T-cell (primary cell): ENCODE measurements at regions not wholly inside any gene's neighbourhood (a gene's known extent, or its start where the extent isn't known, plus 50 kb on each side); places are given as distances from the start of the nearest gene placed in this dataset.

Experiments used
- ATAC-seq, 4 experiments: fragments of 200-7000 bp in 3 of 4; fragments of 150-1000 bp in 1 of 4; cut with Tn5 transposase; replicated peaks in 1 of 4; 1 replicate in 3 of 4; 2 replicates in 1 of 4; pipeline ENCODE4 v1.10.0; 2021; ENCODE audit warnings: moderate library complexity in 3 of 4, mild to moderate bottlenecking in 2 of 4, moderate number of reproducible peaks in 1 of 4
- CTCF ChIA-PET, 2 donors: fragments of 300-600 bp; sonication (Branson Sonifier 250); formaldehyde crosslinking; loops; one replicate each; lab custom pipeline; 2022; ENCODE audit warnings: antibody characterized with exemption in 2 of 2; lab: Charles Lee
- POLR2A ChIA-PET, 2 donors: fragments of 300-600 bp; sonication (Branson Sonifier 250); formaldehyde crosslinking; loops; one replicate each; lab custom pipeline; 2022; ENCODE audit warnings: antibody characterized with exemption in 2 of 2; lab: Charles Lee
- DNase-seq, 35 experiments: peaks; one replicate each; pipeline versions ENCODE4 v3.0.0 to v3.0.0-alpha.2; 2013 to 2023
- H3K27ac ChIP-seq: one replicate; pipeline ENCODE4 v1.5.1; 2013; ENCODE audit warnings: low read length
- H3K27me3 ChIP-seq, 2 experiments: replicated peaks in 1 of 2; 1 replicate in 1 of 2; 2 replicates in 1 of 2; pipeline versions ENCODE4 v1.6.1 to v1.7.0; 2013; ENCODE audit warnings: low read length in 1 of 2, mixed read lengths in 1 of 2; ENCODE audit not compliant: control insufficient read depth in 2 of 2, insufficient read depth in 2 of 2; ENCODE audit errors: extremely low read depth in 1 of 2
- H3K36me3 ChIP-seq, 2 donors: 1 replicate in 1 of 2; 2 replicates in 1 of 2; pipeline versions ENCODE4 v1.6.1 to v1.7.0; 2013; ENCODE audit warnings: low read length in 1 of 2; ENCODE audit not compliant: control insufficient read depth in 2 of 2, insufficient read depth in 1 of 2; ENCODE audit errors: extremely low read depth in 1 of 2
- H3K4me1 ChIP-seq, 2 experiments: 1 replicate in 1 of 2; 2 replicates in 1 of 2; pipeline versions ENCODE4 v1.6.1 to v1.7.0; 2013; ENCODE audit warnings: low read length in 2 of 2, mixed read lengths in 1 of 2; ENCODE audit not compliant: insufficient read depth in 2 of 2, control insufficient read depth in 1 of 2; ENCODE audit errors: extremely low read depth in 1 of 2
- H3K4me3 ChIP-seq, 2 donors: 1 replicate in 1 of 2; 2 replicates in 1 of 2; pipeline versions ENCODE4 v1.5.1 to v1.7.0; 2013; ENCODE audit warnings: mild to moderate bottlenecking in 2 of 2, low read length in 1 of 2, moderate library complexity in 1 of 2; ENCODE audit not compliant: control insufficient read depth in 1 of 2; ENCODE audit errors: extremely low read depth in 1 of 2
- H3K9me3 ChIP-seq: 2 replicates; pipeline ENCODE4 v1.7.0; 2013
- H3K27ac Mint-ChIP-seq, 2 donors: one replicate each; pipeline ENCODE4 v1.8.0; 2020 to 2021; ENCODE audit warnings: mild to moderate bottlenecking in 2 of 2, mixed read lengths in 2 of 2
- H3K27me3 Mint-ChIP-seq, 2 donors: one replicate each; pipeline ENCODE4 v1.8.0; 2021 to 2022; ENCODE audit warnings: mixed read lengths in 2 of 2
- H3K36me3 Mint-ChIP-seq: one replicate; pipeline ENCODE4 v1.8.0; 2021; ENCODE audit warnings: mixed read lengths
- H3K4me1 Mint-ChIP-seq, 3 donors: one replicate each; pipeline ENCODE4 v1.8.0; 2020 to 2022; ENCODE audit warnings: mixed read lengths in 3 of 3, mild to moderate bottlenecking in 1 of 3
- H3K4me3 Mint-ChIP-seq, 3 donors: one replicate each; pipeline ENCODE4 v1.8.0; 2020 to 2022; ENCODE audit warnings: mild to moderate bottlenecking in 3 of 3, mixed read lengths in 3 of 3, moderate library complexity in 3 of 3
- H3K9me3 Mint-ChIP-seq, 3 donors: one replicate each; pipeline ENCODE4 v1.8.0; 2020 to 2022; ENCODE audit warnings: mixed read lengths in 3 of 3
- WGBS: methylation state at CpG from one replicate; pipeline ENCODE4 v1.1.5; 2013; ENCODE audit warnings: missing lambda C conversion rate; ENCODE audit not compliant: insufficient coverage; 5-methylcytosine and 5-hydroxymethylcytosine counted together

DNA sequence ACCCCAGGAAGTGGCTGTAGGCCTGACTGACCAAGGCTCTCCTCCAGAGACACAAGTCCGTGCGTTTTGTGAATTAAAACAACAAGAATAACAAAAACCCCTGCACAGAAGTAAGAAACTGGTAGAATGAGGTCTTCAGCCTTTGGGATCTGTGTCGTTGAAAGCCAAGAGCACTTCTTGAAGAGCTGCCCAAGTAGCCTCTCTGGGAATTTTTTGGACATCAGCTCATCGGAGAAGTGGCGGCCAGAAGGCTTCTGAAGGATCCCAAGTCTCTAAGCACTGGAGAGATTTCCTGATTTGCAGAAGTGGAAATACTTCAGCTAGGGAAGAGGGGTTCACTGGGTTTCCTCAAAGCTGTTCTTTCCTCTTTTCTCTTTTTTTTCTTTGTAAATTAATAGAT, 100.4 kb upstream of the ZNF536 start:
- ATAC-seq (no peak), DNase-seq (no peak)
- Histone ChIP-seq H3K9me3 (no peaks in the 10 kb centered on the region), H3K27me3 (peaks cover 0 to 8% of the 10 kb centered on the region in 2 experiments), H3K4me3 (no peak overlapping the region), H3K4me1 (no peaks in the 10 kb centered on the region), H3K36me3 (no peaks in the 10 kb centered on the region), H3K27ac (no peak overlapping the region)
- ChIA-PET CTCF (interaction anchor here in 1 of 2 donors (0.7 kb wide), 1 partner anchor 376 kb away, joined by 5 read pairs; no protein-coding TSS in a partner anchor), POLR2A (no interaction called here)
- Mint-ChIP-seq H3K4me1 (no peaks in the 10 kb centered on the region), H3K27me3 (peaks cover 4 to 18% of the 10 kb centered on the region in 2 donors), H3K4me3 (no peak overlapping the region), H3K9me3 (peaks cover 10 to 15% (median 13%) of the 10 kb centered on the region in 3 donors), H3K27ac (no peak overlapping the region), H3K36me3 (no peaks in the 10 kb centered on the region)
- no CpG with 5 or more reads among the region's 5 CpGs for WGBS

DNA sequence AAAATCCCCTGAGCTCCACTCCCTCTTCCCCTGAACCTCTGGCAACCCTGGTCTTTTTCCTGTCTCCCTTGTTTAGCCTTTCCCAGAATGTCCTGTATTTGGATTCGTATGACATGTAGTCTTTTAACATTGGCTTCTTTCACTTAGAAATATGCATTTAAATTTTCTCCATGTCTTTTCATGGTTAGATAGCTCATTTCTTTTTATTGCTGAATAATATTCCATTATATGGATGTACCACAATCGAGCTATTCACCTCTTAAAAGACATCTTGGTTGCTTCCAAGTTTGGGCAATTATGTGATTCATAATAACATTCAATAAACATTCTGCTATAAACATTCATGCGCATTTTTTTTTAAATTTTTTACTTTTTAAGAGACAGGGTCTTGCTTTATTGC, 99.6 kb upstream of the ZNF536 start:
- ChIA-PET POLR2A (no interaction called here), CTCF (no interaction called here)
- Histone ChIP-seq H3K4me1 (no peaks in the 10 kb centered on the region), H3K36me3 (no peaks in the 10 kb centered on the region), H3K27ac (no peak overlapping the region), H3K4me3 (no peak overlapping the region), H3K27me3 (peaks cover 0 to 6% of the 10 kb centered on the region in 2 experiments), H3K9me3 (no peaks in the 10 kb centered on the region)
- DNase-seq (no peak), ATAC-seq (no peak)
- Mint-ChIP-seq H3K27me3 (peaks cover 4 to 16% of the 10 kb centered on the region in 2 donors), H3K27ac (no peak overlapping the region), H3K4me1 (no peaks in the 10 kb centered on the region), H3K4me3 (no peak overlapping the region), H3K9me3 (peaks cover 10 to 15% (median 13%) of the 10 kb centered on the region in 3 donors), H3K36me3 (no peaks in the 10 kb centered on the region)
- WGBS: 100% methylated on average over 1 of the region's 3 CpGs

DNA sequence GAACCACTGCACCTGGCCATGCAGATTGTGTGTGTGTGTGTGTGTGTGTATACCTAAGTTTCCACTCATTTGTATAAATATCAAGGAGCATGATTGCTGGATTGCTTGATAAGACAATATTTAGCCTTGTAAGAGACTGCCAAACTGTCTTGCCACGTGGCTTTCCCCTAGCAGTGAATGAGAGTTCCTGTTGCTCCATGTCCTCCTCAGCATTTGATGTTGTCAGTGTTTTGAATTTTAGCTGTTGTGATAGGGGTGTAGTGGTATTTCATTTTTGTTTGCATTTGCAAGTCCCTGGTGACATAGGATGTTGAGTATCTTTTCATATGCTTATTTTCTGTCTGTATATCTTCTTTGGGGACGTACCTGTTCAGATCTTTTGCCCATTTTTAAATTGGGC, 99.0 kb upstream of the ZNF536 start:
- CTCF ChIA-PET: no interaction called here
- WGBS: 30% methylated on average over 1 of the region's 2 CpGs
- H3K4me3 ChIP-seq: no peak overlapping the region
- Mint-ChIP-seq H3K4me3 (no peak overlapping the region), H3K36me3 (no peaks in the 10 kb centered on the region), H3K27ac (no peak overlapping the region), H3K27me3 (peaks cover 4 to 19% of the 10 kb centered on the region in 2 donors), H3K4me1 (no peaks in the 10 kb centered on the region), H3K9me3 (peaks cover 10 to 15% (median 13%) of the 10 kb centered on the region in 3 donors)
- no peak overlapping the region for H3K27ac ChIP-seq
- DNase-seq: no peak
- ATAC-seq: no peak
- H3K4me1 ChIP-seq: no peaks in the 10 kb centered on the region
- H3K9me3 ChIP-seq: no peaks in the 10 kb centered on the region
- POLR2A ChIA-PET: no interaction called here
- no peaks in the 10 kb centered on the region for H3K36me3 ChIP-seq
- peaks cover 0 to 6% of the 10 kb centered on the region in 2 experiments for H3K27me3 ChIP-seq

DNA sequence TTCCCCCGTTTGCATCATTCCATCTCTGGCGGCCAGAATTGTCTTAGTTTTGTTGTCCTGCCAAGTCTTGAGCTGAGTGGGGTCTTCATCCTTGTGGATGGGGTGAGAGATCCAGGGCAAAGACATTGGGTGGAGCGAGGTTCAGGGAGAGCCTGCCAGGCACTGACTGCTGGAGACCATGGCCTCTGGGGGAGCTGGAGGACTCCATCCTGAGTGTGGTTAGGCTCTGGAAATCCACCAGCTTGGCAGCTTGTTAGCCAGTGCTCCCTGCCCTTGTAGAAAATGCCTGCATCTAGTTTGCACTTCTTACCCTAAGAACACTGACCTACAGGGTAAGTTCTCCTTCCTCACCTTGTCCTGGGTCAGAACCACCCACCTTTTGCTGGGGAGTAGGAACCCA, 97.2 kb upstream of the ZNF536 start:
- 88% methylated on average over 3 of the region's 3 CpGs for WGBS
- H3K4me3 Mint-ChIP-seq: no peak overlapping the region

DNA sequence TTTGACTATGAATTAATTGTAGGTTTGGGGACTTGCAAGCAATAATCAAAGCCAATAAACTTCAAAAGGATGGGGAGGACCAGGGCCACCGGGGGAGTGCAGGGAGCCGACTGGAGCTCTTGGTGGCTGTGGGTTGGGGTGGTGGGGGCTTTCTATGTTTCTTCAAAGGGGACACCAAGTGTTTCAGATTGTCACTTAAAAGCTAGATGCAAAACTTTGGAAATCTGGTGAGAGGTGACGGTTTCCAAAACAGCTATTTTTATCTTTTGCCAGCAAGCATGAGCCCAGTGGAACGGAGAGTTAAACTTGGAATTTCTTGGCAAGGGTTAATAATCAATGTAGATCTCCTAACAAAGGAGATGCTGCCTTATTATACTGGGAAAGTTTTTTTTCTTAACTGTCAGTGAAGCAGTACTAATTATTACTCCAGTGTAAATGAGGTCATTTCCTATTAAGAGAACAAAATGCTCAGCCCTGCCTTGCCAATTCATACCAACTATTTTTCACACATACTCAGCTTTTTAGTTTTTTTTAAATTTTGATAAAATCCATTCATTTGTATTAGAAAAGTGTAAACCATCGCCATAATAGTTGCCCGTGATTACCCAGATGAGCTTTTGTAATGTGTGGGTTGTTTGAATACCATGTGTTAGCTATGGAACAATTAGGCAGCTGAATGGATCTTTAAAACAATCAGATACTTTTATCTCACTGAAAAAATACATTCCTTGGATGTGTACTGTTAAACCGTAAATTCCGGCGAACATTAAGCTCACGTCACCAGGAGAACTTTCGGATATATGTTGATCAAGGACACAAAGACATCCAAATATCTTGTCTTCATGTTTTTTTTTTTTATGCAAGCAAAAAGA, 95.9 kb upstream of the ZNF536 start:
- no peaks in the 10 kb centered on the region for H3K4me1 ChIP-seq
- Mint-ChIP-seq H3K36me3 (no peaks in the 10 kb centered on the region), H3K27me3 (peaks cover 8 to 14% of the 10 kb centered on the region in 2 donors), H3K9me3 (peaks cover 10 to 15% (median 11%) of the 10 kb centered on the region in 3 donors), H3K4me1 (no peaks in the 10 kb centered on the region), H3K27ac (no peak overlapping the region), H3K4me3 (no peak overlapping the region)
- no peaks in the 10 kb centered on the region for H3K9me3 ChIP-seq
- peaks cover 0 to 20% of the 10 kb centered on the region in 2 experiments for H3K27me3 ChIP-seq
- 46% methylated on average over 4 of the region's 11 CpGs for WGBS
- H3K4me3 ChIP-seq: no peak overlapping the region
- no peak for DNase-seq
- ChIA-PET POLR2A (no interaction called here), CTCF (no interaction called here)
- no peaks in the 10 kb centered on the region for H3K36me3 ChIP-seq
- H3K27ac ChIP-seq: no peak overlapping the region
- ATAC-seq: no peak

More for the DNA sequence above, 97.2 kb upstream of the ZNF536 start:
- ChIA-PET CTCF (no interaction called here), POLR2A (no interaction called here)
- no peak overlapping the region for H3K27ac Mint-ChIP-seq
- Histone ChIP-seq H3K4me1 (no peaks in the 10 kb centered on the region), H3K9me3 (no peaks in the 10 kb centered on the region), H3K27ac (no peak overlapping the region), H3K4me3 (no peak overlapping the region), H3K27me3 (peaks cover 0 to 13% of the 10 kb centered on the region in 2 experiments), H3K36me3 (no peaks in the 10 kb centered on the region)
- no peaks in the 10 kb centered on the region for H3K36me3 Mint-ChIP-seq
- H3K27me3 Mint-ChIP-seq: peaks cover 5 to 10% of the 10 kb centered on the region in 2 donors
- peaks cover 10 to 15% (median 13%) of the 10 kb centered on the region in 3 donors for H3K9me3 Mint-ChIP-seq
- ATAC-seq: no peak
- DNase-seq: no peak
- H3K4me1 Mint-ChIP-seq: no peaks in the 10 kb centered on the region

DNA sequence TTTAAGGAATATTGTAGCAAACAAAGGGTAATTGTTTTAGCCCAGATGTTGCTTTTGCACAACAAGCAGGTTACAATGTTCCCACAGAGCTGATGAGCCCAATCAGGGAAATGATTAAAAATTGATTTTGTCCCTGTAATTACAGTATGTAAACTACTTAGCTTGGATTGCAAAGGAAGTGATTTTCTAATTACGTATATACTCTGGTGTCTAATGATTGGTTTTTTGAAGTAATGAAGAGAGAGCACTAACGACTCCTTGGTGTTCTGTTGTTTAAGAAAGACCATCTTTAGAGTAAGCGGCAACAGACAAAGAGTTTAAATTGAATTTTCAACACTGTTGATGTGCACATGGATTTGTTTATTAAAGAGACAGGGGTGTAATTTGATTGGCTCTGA, 95.3 kb upstream of the ZNF536 start:
- Histone ChIP-seq H3K4me1 (no peaks in the 10 kb centered on the region), H3K36me3 (no peaks in the 10 kb centered on the region), H3K9me3 (no peaks in the 10 kb centered on the region), H3K27me3 (peaks cover 0 to 25% of the 10 kb centered on the region in 2 experiments), H3K4me3 (no peak overlapping the region), H3K27ac (no peak overlapping the region)
- 79% methylated on average over 3 of the region's 3 CpGs for WGBS
- ATAC-seq (no peak), DNase-seq (no peak)
- H3K27ac Mint-ChIP-seq: no peak overlapping the region
- POLR2A ChIA-PET: no interaction called here
- no peak overlapping the region for H3K4me3 Mint-ChIP-seq
- no peaks in the 10 kb centered on the region for H3K36me3 Mint-ChIP-seq
- H3K4me1 Mint-ChIP-seq: no peaks in the 10 kb centered on the region
- peaks cover 10 to 15% (median 11%) of the 10 kb centered on the region in 3 donors for H3K9me3 Mint-ChIP-seq
- CTCF ChIA-PET: no interaction called here
- peaks cover 8 to 10% of the 10 kb centered on the region in 2 donors for H3K27me3 Mint-ChIP-seq
